Adrenal gland (tissue), 5 donors: ENCODE measurements at regions not wholly inside any gene's neighbourhood (a gene's known extent, or its start where the extent isn't known, plus 50 kb on each side); places are given as distances from the start of the nearest gene placed in this dataset.

ENCODE experiments used
- POLR2A ChIP-seq, 2 donors: fragments of 450-650 bp; IDR thresholded peaks; one replicate each; pipeline ENCODE4 v1.6.1; 2017; ENCODE audit warnings: antibody characterized with exemption in 2 of 2, mild to moderate bottlenecking in 2 of 2, moderate library complexity in 1 of 2
- TF ChIP-seq, protein P1 (sequence below), 6 experiments: fragments of 450-650 bp in 4 of 6; fragments of 200-600 bp in 2 of 6; sonication (generic) in 1 of 6; IDR thresholded peaks; 1 replicate in 5 of 6; 2 replicates in 1 of 6; pipeline versions ENCODE4 v1.5.1 to v1.8.0; 2016 to 2021; ENCODE audit warnings: antibody characterized with exemption in 6 of 6, mild to moderate bottlenecking in 2 of 6, moderate library complexity in 1 of 6
- donor health status: DM: no; HTN: no; CAD: no.

GRCh38 chr18:40642692-40643229, 1312.3 kb upstream of the PIK3C3 start:
- TF ChIP-seq, protein P1, sequence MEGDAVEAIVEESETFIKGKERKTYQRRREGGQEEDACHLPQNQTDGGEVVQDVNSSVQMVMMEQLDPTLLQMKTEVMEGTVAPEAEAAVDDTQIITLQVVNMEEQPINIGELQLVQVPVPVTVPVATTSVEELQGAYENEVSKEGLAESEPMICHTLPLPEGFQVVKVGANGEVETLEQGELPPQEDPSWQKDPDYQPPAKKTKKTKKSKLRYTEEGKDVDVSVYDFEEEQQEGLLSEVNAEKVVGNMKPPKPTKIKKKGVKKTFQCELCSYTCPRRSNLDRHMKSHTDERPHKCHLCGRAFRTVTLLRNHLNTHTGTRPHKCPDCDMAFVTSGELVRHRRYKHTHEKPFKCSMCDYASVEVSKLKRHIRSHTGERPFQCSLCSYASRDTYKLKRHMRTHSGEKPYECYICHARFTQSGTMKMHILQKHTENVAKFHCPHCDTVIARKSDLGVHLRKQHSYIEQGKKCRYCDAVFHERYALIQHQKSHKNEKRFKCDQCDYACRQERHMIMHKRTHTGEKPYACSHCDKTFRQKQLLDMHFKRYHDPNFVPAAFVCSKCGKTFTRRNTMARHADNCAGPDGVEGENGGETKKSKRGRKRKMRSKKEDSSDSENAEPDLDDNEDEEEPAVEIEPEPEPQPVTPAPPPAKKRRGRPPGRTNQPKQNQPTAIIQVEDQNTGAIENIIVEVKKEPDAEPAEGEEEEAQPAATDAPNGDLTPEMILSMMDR (IDR thresholded peaks at IDR 0.05): no peak
- no peak for TF ChIP-seq POLR2A (IDR thresholded peaks at IDR 0.05)
